Mucosa of stomach (tissue), 1 donor: ENCODE measurements at regions not wholly inside any gene's neighbourhood (a gene's known extent, or its start where the extent isn't known, plus 50 kb on each side); places are given as distances from the start of the nearest gene placed in this dataset.
A peak's percentile ranks its signal among the peaks of the same experiment; 100 is the strongest.
"Not testable (repeated sequence)": the region's sequence is repeated elsewhere in the genome, so short reads cannot be mapped to it uniquely, and the experiment has no call there.

Experiments used
- H3K27me3 ChIP-seq: one replicate; pipeline ENCODE4 v1.7.0; 2013; ENCODE audit warnings: mild to moderate bottlenecking, low read length; ENCODE audit not compliant: control insufficient read depth, insufficient read depth
- H3K36me3 ChIP-seq: one replicate; pipeline ENCODE4 v1.7.0; 2013; ENCODE audit warnings: low read length; ENCODE audit not compliant: control insufficient read depth, insufficient read depth
- H3K4me1 ChIP-seq: one replicate; pipeline ENCODE4 v1.7.0; 2013; ENCODE audit warnings: mild to moderate bottlenecking, low read length; ENCODE audit not compliant: control insufficient read depth, insufficient read depth
- H3K4me3 ChIP-seq: one replicate; pipeline ENCODE4 v1.7.0; 2013; ENCODE audit warnings: low read length
- H3K9ac ChIP-seq: one replicate; pipeline ENCODE4 v1.7.0; 2013; ENCODE audit warnings: mild to moderate bottlenecking, low read length, moderate library complexity
- H3K9me3 ChIP-seq: one replicate; pipeline ENCODE4 v1.7.0; 2013; ENCODE audit warnings: mild to moderate bottlenecking, low read length, moderate library complexity; ENCODE audit not compliant: control insufficient read depth
- donor health status: Pancreatic carcinoma.

GRCh38 chr1:143796369-143796768 lies 175.4 kb downstream of the FAM72C start:
- not testable (repeated sequence) for H3K4me1 ChIP-seq, H3K27me3 ChIP-seq, H3K36me3 ChIP-seq, H3K4me3 ChIP-seq, H3K9ac ChIP-seq, H3K9me3 ChIP-seq

GRCh38 chr1:143792047-143792937 lies 179.5 kb downstream of the FAM72C start:
- not testable (repeated sequence) for H3K9ac ChIP-seq, H3K27me3 ChIP-seq, H3K9me3 ChIP-seq, H3K36me3 ChIP-seq, H3K4me3 ChIP-seq, H3K4me1 ChIP-seq

- not testable (repeated sequence) for H3K4me3 ChIP-seq, H3K4me1 ChIP-seq, H3K36me3 ChIP-seq, H3K9me3 ChIP-seq, H3K27me3 ChIP-seq, H3K9ac ChIP-seq
These were observed 185.4 kb downstream of the FAM72C start for GRCh38 chr1:143786381-143786780.

- H3K9ac ChIP-seq, H3K27me3 ChIP-seq, H3K4me1 ChIP-seq, H3K9me3 ChIP-seq, H3K4me3 ChIP-seq, H3K36me3 ChIP-seq: not testable (repeated sequence)
These were observed 185.9 kb downstream of the FAM72C start for GRCh38 chr1:143785883-143786282.

GRCh38 chr1:143784239-143784882 lies 187.4 kb downstream of the FAM72C start:
- H3K9me3 ChIP-seq, H3K4me3 ChIP-seq, H3K27me3 ChIP-seq, H3K4me1 ChIP-seq, H3K9ac ChIP-seq, H3K36me3 ChIP-seq: not testable (repeated sequence)

- not testable (repeated sequence) for H3K36me3 ChIP-seq, H3K9me3 ChIP-seq, H3K9ac ChIP-seq, H3K4me3 ChIP-seq, H3K27me3 ChIP-seq, H3K4me1 ChIP-seq
These were observed 193.6 kb downstream of the FAM72C start for GRCh38 chr1:143778178-143778577.

GRCh38 chr1:143764831-143765230 lies 207.0 kb downstream of the FAM72C start:
- H3K9ac ChIP-seq, H3K36me3 ChIP-seq, H3K4me1 ChIP-seq, H3K27me3 ChIP-seq, H3K9me3 ChIP-seq, H3K4me3 ChIP-seq: not testable (repeated sequence)

- not testable (repeated sequence) for H3K36me3 ChIP-seq, H3K4me3 ChIP-seq, H3K27me3 ChIP-seq, H3K9me3 ChIP-seq, H3K9ac ChIP-seq, H3K4me1 ChIP-seq
These were observed 211.4 kb downstream of the FAM72C start for GRCh38 chr1:143760366-143760765.

GRCh38 chr1:143755961-143756360 lies 215.8 kb downstream of the FAM72C start:
- not testable (repeated sequence) for H3K9ac ChIP-seq, H3K4me3 ChIP-seq, H3K9me3 ChIP-seq, H3K4me1 ChIP-seq, H3K36me3 ChIP-seq, H3K27me3 ChIP-seq

GRCh38 chr1:143748906-143749305 lies 222.9 kb downstream of the FAM72C start:
- no peak overlapping the region for H3K9ac ChIP-seq
- no peaks in the 10 kb centered on the region for H3K27me3 ChIP-seq
- no peaks in the 10 kb centered on the region for H3K36me3 ChIP-seq
- H3K4me1 ChIP-seq = no peaks in the 10 kb centered on the region
- H3K4me3 ChIP-seq = no peak overlapping the region
- no peaks in the 10 kb centered on the region for H3K9me3 ChIP-seq

- Histone ChIP-seq H3K9ac (peak overlapping the region; percentile 64), H3K36me3 (no peaks in the 10 kb centered on the region), H3K27me3 (no peaks in the 10 kb centered on the region), H3K4me1 (peaks cover 5% of the 10 kb centered on the region), H3K4me3 (peak overlapping the region; percentile 23), H3K9me3 (no peaks in the 10 kb centered on the region)
These were observed 235.2 kb downstream of the FAM72C start for GRCh38 chr1:143736562-143736961.

GRCh38 chr1:143735764-143736461 lies 235.9 kb downstream of the FAM72C start:
- peak overlapping the region; percentile 23 for H3K4me3 ChIP-seq
- H3K27me3 ChIP-seq = no peaks in the 10 kb centered on the region
- no peaks in the 10 kb centered on the region for H3K9me3 ChIP-seq
- H3K9ac ChIP-seq = peak overlapping the region; percentile 64
- H3K36me3 ChIP-seq = no peaks in the 10 kb centered on the region
- peaks cover 5% of the 10 kb centered on the region for H3K4me1 ChIP-seq
